ENCODE measurements at regions not wholly inside any gene's neighbourhood (a gene's known extent, or its start where the extent isn't known, plus 50 kb on each side); places are given as distances from the start of the nearest gene placed in this dataset.

DNA sequence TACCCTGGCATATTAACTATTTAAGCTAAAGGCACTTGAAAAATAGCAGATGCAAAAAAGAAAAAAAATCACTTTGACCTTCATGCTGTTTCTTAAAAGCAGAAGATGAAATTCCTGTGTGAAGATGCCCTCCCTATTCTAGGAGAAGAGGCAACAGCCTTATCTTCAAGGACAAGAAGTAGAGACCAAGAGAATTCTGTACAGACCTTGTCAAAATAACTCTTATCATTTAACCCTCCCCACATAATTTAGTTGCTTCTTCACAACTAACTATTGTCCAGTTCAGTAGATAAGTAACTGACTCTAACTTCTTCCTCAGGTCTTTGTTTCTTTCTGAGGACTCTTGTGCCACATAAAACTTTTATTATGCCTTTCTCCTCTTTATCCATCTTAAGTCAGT lies 72.0 kb upstream of the MARCHF10 start:
- peaks cover 0 to 3% (median 0%) of the 10 kb centered on the region in 3 donors for H3K27me3 ChIP-seq (ENCODE audit: control insufficient read depth in 3 of 3, insufficient read depth in 3 of 3, low read length in 2 of 3)
- no peak overlapping the region for H3K4me3 ChIP-seq
- DNase-seq (no peak), ATAC-seq (ENCODE audit: insufficient read depth, low FRiP score) (no peak)
- H3K36me3 ChIP-seq (ENCODE audit: control insufficient read depth in 4 of 4, insufficient read depth in 4 of 4, low read length in 4 of 4), result no peaks in the 10 kb centered on the region
- H3K27ac ChIP-seq (ENCODE audit: low read depth in 1 of 2, low read length in 1 of 2), result no peak overlapping the region
- H3K9me3 ChIP-seq (ENCODE audit: control insufficient read depth in 4 of 4, insufficient read depth in 3 of 4, low read length in 3 of 4), result peaks cover 0 to 1% (median 0%) of the 10 kb centered on the region in 4 donors
- peaks cover 0 to 3% (median 0%) of the 10 kb centered on the region in 5 donors for H3K4me1 ChIP-seq (ENCODE audit: control insufficient read depth in 5 of 5, insufficient read depth in 5 of 5, low read length in 5 of 5)
- H3K9ac ChIP-seq (ENCODE audit: insufficient read depth in 1 of 2, low read length in 2 of 2), result no peak overlapping the region
- TF ChIP-seq, protein P1, sequence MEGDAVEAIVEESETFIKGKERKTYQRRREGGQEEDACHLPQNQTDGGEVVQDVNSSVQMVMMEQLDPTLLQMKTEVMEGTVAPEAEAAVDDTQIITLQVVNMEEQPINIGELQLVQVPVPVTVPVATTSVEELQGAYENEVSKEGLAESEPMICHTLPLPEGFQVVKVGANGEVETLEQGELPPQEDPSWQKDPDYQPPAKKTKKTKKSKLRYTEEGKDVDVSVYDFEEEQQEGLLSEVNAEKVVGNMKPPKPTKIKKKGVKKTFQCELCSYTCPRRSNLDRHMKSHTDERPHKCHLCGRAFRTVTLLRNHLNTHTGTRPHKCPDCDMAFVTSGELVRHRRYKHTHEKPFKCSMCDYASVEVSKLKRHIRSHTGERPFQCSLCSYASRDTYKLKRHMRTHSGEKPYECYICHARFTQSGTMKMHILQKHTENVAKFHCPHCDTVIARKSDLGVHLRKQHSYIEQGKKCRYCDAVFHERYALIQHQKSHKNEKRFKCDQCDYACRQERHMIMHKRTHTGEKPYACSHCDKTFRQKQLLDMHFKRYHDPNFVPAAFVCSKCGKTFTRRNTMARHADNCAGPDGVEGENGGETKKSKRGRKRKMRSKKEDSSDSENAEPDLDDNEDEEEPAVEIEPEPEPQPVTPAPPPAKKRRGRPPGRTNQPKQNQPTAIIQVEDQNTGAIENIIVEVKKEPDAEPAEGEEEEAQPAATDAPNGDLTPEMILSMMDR (IDR thresholded peaks at IDR 0.05; ENCODE audit: control extremely low read depth, extremely low read depth), result no peak

DNA sequence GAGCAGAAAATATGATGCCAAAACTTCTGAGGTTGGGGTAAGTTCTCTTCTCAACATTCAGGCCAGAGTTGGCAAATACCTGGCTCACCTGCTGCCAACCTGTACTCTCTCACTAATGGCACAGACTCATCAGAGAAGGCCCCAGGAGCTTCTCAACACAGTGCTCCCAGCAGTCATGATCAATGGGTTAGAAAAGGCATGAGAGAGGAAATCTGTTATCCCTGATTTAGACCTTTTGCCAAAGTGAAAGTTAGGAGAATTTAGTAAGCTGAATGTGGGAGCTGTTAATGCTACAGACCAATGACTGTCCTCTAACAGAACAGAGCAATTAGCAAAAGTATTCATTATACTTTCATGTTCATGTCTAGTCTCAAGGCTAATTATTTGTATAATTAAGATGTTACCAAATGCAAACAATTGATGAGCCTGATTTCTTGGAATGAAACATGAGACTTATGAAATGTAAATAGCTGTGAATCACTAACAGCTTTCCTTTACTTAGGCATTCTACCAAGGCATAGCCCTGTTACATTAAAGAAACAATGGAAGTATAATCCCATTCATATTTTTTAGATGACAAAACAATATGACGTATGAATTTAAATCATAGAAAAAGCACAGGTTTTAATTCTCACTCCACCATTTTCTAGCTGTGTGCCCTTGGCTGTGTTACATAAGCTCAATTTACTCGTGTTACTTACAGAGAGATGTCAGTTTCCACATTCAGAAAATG lies 68.7 kb upstream of the MARCHF10 start:
- Histone ChIP-seq H3K27me3 (ENCODE audit: control insufficient read depth in 3 of 3, insufficient read depth in 3 of 3, low read length in 2 of 3) (peaks cover 0 to 3% (median 0%) of the 10 kb centered on the region in 3 donors), H3K9me3 (ENCODE audit: control insufficient read depth in 4 of 4, insufficient read depth in 3 of 4, low read length in 3 of 4) (no peaks in the 10 kb centered on the region), H3K4me3 (no peak overlapping the region), H3K4me1 (ENCODE audit: control insufficient read depth in 5 of 5, insufficient read depth in 5 of 5, low read length in 5 of 5) (peaks cover 0 to 3% (median 0%) of the 10 kb centered on the region in 5 donors), H3K36me3 (ENCODE audit: control insufficient read depth in 4 of 4, insufficient read depth in 4 of 4, low read length in 4 of 4) (no peaks in the 10 kb centered on the region), H3K9ac (ENCODE audit: insufficient read depth in 1 of 2, low read length in 2 of 2) (no peak overlapping the region), H3K27ac (ENCODE audit: low read depth in 1 of 2, low read length in 1 of 2) (no peak overlapping the region)
- 83% methylated on average over 2 of the region's 2 CpGs for WGBS, 2 donors
- TF ChIP-seq, protein P1 (IDR thresholded peaks at IDR 0.05; ENCODE audit: control extremely low read depth, extremely low read depth), result no peak
- ATAC-seq (ENCODE audit: insufficient read depth, low FRiP score) (no peak), DNase-seq (no peak)

DNA sequence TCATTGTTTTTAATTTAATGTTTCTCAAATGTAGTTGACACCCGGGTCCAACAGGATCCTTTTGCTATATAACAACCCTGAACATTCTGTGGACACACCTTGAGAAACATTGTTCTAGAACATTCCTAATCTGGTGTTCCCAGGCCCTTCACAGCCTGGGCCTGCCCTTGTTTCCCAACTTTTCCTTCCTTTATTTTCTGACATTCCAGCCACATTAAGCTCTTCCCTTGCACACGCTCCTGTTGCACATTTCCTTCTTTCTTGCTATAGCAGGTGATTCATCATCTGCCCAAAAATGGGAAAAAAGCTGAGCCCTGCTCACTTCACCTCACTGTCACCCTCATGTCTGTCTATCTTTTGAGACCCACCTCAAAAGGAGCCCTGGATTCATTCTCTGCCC lies 67.9 kb upstream of the MARCHF10 start:
- ATAC-seq (ENCODE audit: insufficient read depth, low FRiP score), result no peak
- WGBS, 2 donors, result 63 to 73% methylated on average over 2 of the region's 2 CpGs
- no peak overlapping the region for H3K27ac ChIP-seq (ENCODE audit: low read depth in 1 of 2, low read length in 1 of 2)

More for the DNA sequence above, 67.9 kb upstream of the MARCHF10 start:
- Histone ChIP-seq H3K4me1 (ENCODE audit: control insufficient read depth in 5 of 5, insufficient read depth in 5 of 5, low read length in 5 of 5) (peaks cover 0 to 4% (median 0%) of the 10 kb centered on the region in 5 donors), H3K9me3 (ENCODE audit: control insufficient read depth in 4 of 4, insufficient read depth in 3 of 4, low read length in 3 of 4) (no peaks in the 10 kb centered on the region), H3K9ac (ENCODE audit: insufficient read depth in 1 of 2, low read length in 2 of 2) (no peak overlapping the region), H3K27me3 (ENCODE audit: control insufficient read depth in 3 of 3, insufficient read depth in 3 of 3, low read length in 2 of 3) (no peaks in the 10 kb centered on the region), H3K36me3 (ENCODE audit: control insufficient read depth in 4 of 4, insufficient read depth in 4 of 4, low read length in 4 of 4) (no peaks in the 10 kb centered on the region), H3K4me3 (no peak overlapping the region)
- DNase-seq, result no peak
- TF ChIP-seq, protein P1 (IDR thresholded peaks at IDR 0.05; ENCODE audit: control extremely low read depth, extremely low read depth), result no peak
